Mammary epithelial cell (primary cell): ENCODE measurements at regions not wholly inside any gene's neighbourhood (a gene's known extent, or its start where the extent isn't known, plus 50 kb on each side); places are given as distances from the start of the nearest gene placed in this dataset.

ENCODE experiments used
- EZH2 ChIP-seq: IDR thresholded peaks from 2 replicates; pipeline ENCODE4 v1.6.1; 2012; ENCODE audit warnings: low read length, inconsistent platforms, borderline replicate concordance
- TF ChIP-seq, protein P1 (sequence below), 2 donors: IDR thresholded peaks in 1 of 2; conservative IDR thresholded peaks in 1 of 2; 2 replicates each; pipeline ENCODE4 v1.5.1; 2011 to 2012; ENCODE audit warnings: inconsistent platforms in 2 of 2, low read length in 2 of 2, mild to moderate bottlenecking in 2 of 2, control low read depth in 1 of 2, low read depth in 1 of 2; ENCODE audit not compliant: insufficient read depth in 1 of 2; ENCODE audit errors: extremely low read depth in 1 of 2

- TF ChIP-seq, protein P1, sequence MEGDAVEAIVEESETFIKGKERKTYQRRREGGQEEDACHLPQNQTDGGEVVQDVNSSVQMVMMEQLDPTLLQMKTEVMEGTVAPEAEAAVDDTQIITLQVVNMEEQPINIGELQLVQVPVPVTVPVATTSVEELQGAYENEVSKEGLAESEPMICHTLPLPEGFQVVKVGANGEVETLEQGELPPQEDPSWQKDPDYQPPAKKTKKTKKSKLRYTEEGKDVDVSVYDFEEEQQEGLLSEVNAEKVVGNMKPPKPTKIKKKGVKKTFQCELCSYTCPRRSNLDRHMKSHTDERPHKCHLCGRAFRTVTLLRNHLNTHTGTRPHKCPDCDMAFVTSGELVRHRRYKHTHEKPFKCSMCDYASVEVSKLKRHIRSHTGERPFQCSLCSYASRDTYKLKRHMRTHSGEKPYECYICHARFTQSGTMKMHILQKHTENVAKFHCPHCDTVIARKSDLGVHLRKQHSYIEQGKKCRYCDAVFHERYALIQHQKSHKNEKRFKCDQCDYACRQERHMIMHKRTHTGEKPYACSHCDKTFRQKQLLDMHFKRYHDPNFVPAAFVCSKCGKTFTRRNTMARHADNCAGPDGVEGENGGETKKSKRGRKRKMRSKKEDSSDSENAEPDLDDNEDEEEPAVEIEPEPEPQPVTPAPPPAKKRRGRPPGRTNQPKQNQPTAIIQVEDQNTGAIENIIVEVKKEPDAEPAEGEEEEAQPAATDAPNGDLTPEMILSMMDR (conservative IDR thresholded peaks at IDR 0.05 in 1 of 2, IDR thresholded peaks at IDR 0.05 in 1 of 2; ENCODE audit: extremely low read depth in 1 of 2, insufficient read depth in 1 of 2, low read depth in 1 of 2, low read length in 2 of 2), result no peak
- no peak for TF ChIP-seq EZH2
These were observed 229.1 kb downstream of the SETD4 start for GRCh38 chr21:35831230-35831629.
